H1 (cell line): ENCODE measurements at regions not wholly inside any gene's neighbourhood (a gene's known extent, or its start where the extent isn't known, plus 50 kb on each side); places are given as distances from the start of the nearest gene placed in this dataset.

Experiments used
- CTCF ChIA-PET: fragments of 300-600 bp; sonication (Branson Sonifier 250); formaldehyde crosslinking; loops from one replicate; lab custom pipeline; 2021; ENCODE audit not compliant: partially characterized antibody; lab: Charles Lee
- POLR2A ChIA-PET: fragments of 300-600 bp; sonication (Branson Sonifier 250); formaldehyde crosslinking; loops from one replicate; lab custom pipeline; 2021; ENCODE audit warnings: inconsistent platforms; ENCODE audit not compliant: partially characterized antibody; lab: Charles Lee
- DNase-seq, 2 experiments: peaks; one replicate each; pipeline versions ENCODE4 v3.0.0 to v3.0.0-alpha.2; 2010 to 2022; ENCODE audit warnings: low spot score in 2 of 2, low read depth in 1 of 2, mixed read lengths in 1 of 2
- FAIRE-seq: peaks from 2 replicates; lab custom pipeline; 2011; peaks lifted over from hg19 to GRCh38; lab: Jason Lieb, UNC
- H2AFZ ChIP-seq: 2 replicates; pipeline ENCODE4 v1.8.1; 2012; ENCODE audit warnings: low read length, inconsistent platforms
- H2AK5ac ChIP-seq: 2 replicates; pipeline ENCODE4 v1.6.1; 2013; ENCODE audit warnings: low read depth, low read length
- H2BK120ac ChIP-seq: replicated peaks from 2 replicates; pipeline ENCODE3; 2013; ENCODE audit warnings: low read depth, low read length, inconsistent platforms
- H2BK12ac ChIP-seq: 2 replicates; pipeline ENCODE4 v1.6.1; 2013; ENCODE audit warnings: low read depth, low read length
- H2BK15ac ChIP-seq: 2 replicates; pipeline ENCODE4 v1.6.1; 2013; ENCODE audit warnings: low read length
- H2BK20ac ChIP-seq: 2 replicates; pipeline ENCODE4 v1.6.1; 2013; ENCODE audit warnings: low read length
- H2BK5ac ChIP-seq: 2 replicates; pipeline ENCODE4 v1.6.1; 2013; ENCODE audit warnings: low read depth, low read length
- H3K14ac ChIP-seq: 2 replicates; pipeline ENCODE4 v1.6.1; 2013; ENCODE audit warnings: inconsistent platforms; ENCODE audit not compliant: insufficient read length
- H3K18ac ChIP-seq: 2 replicates; pipeline ENCODE4 v1.6.1; 2013; ENCODE audit warnings: low read length; ENCODE audit errors: extremely low read depth
- H3K23ac ChIP-seq: 2 replicates; pipeline ENCODE4 v1.6.1; 2013; ENCODE audit warnings: inconsistent platforms; ENCODE audit not compliant: insufficient read length
- H3K23me2 ChIP-seq: 2 replicates; pipeline ENCODE4 v1.6.1; 2013; ENCODE audit warnings: low read depth, low read length
- H3K27ac ChIP-seq: 2 replicates; pipeline ENCODE4 v1.6.1; 2011; ENCODE audit warnings: low read depth, low read length, inconsistent platforms
- H3K27me3 ChIP-seq, 4 experiments: replicated peaks in 1 of 4; 1 replicate in 1 of 4; 2 replicates in 3 of 4; pipeline versions ENCODE4 v1.6.1 to v1.8.1; 2011 to 2013; ENCODE audit warnings: low read length in 3 of 4, mild to moderate bottlenecking in 3 of 4, inconsistent platforms in 2 of 4, mixed read lengths in 2 of 4, moderate library complexity in 1 of 4; ENCODE audit not compliant: control insufficient read depth in 3 of 4, insufficient read depth in 3 of 4; ENCODE audit errors: extremely low read depth in 1 of 4
- H3K36me3 ChIP-seq, 4 experiments: 2 replicates each; pipeline versions ENCODE4 v1.6.1 to v1.8.1; 2011 to 2013; ENCODE audit warnings: mild to moderate bottlenecking in 4 of 4, low read length in 3 of 4, moderate library complexity in 2 of 4, control low read depth in 1 of 4, inconsistent platforms in 1 of 4; ENCODE audit not compliant: insufficient read depth in 4 of 4, control insufficient read depth in 2 of 4
- H3K4ac ChIP-seq: replicated peaks from 2 replicates; pipeline ENCODE3; 2013; ENCODE audit warnings: low read length, low read depth, mixed read lengths, inconsistent platforms; ENCODE audit not compliant: insufficient read length
- H3K4me1 ChIP-seq, 4 experiments: replicated peaks in 1 of 4; 1 replicate in 1 of 4; 2 replicates in 3 of 4; pipeline versions ENCODE4 v1.6.1 to v1.8.1; 2011 to 2013; ENCODE audit warnings: low read length in 3 of 4, inconsistent platforms in 2 of 4, mixed read lengths in 1 of 4; ENCODE audit not compliant: insufficient read depth in 4 of 4, control insufficient read depth in 3 of 4
- H3K4me2 ChIP-seq, 2 experiments: 2 replicates each; pipeline versions ENCODE4 v1.6.1 to v1.8.1; 2011 to 2013; ENCODE audit warnings: low read depth in 2 of 2, low read length in 2 of 2, control low read depth in 1 of 2, inconsistent platforms in 1 of 2, mild to moderate bottlenecking in 1 of 2; ENCODE audit not compliant: insufficient read depth in 1 of 2
- H3K4me3 ChIP-seq, 4 experiments: fragments of 200-600, 300-600 bp in 1 of 4; sonication (generic), shearing (Covaris generic), sonication (Bioruptor Twin) in 1 of 4; 2 replicates each; pipeline versions ENCODE4 v1.5.1 to v1.8.1; 2011 to 2016; ENCODE audit warnings: low read length in 4 of 4, low read depth in 3 of 4, control low read depth in 2 of 4, inconsistent platforms in 2 of 4, mild to moderate bottlenecking in 2 of 4, mixed read lengths in 1 of 4, moderate library complexity in 1 of 4; ENCODE audit not compliant: insufficient read depth in 2 of 4; ENCODE audit errors: extremely low read depth in 1 of 4
- H3K56ac ChIP-seq: replicated peaks from 2 replicates; pipeline ENCODE3; 2013; ENCODE audit warnings: low read depth, mild to moderate bottlenecking, mixed read lengths, low read length, inconsistent platforms; ENCODE audit not compliant: insufficient read length
- H3K79me1 ChIP-seq: 2 replicates; pipeline ENCODE4 v1.6.1; 2013; ENCODE audit warnings: low read depth, low read length, control low read depth
- H3K79me2 ChIP-seq, 2 experiments: 2 replicates each; pipeline versions ENCODE4 v1.6.1 to v1.8.1; 2012 to 2013; ENCODE audit warnings: low read length in 2 of 2, mild to moderate bottlenecking in 2 of 2, inconsistent platforms in 1 of 2; ENCODE audit not compliant: insufficient read depth in 2 of 2, control insufficient read depth in 1 of 2
- H3K9ac ChIP-seq, 4 experiments: replicated peaks in 1 of 4; 1 replicate in 1 of 4; 2 replicates in 3 of 4; pipeline versions ENCODE4 v1.6.1 to v1.8.1; 2011 to 2013; ENCODE audit warnings: low read depth in 3 of 4, low read length in 3 of 4, control low read depth in 2 of 4, mild to moderate bottlenecking in 2 of 4, moderate library complexity in 2 of 4, inconsistent platforms in 1 of 4; ENCODE audit errors: extremely low read depth in 1 of 4
- H3K9me3 ChIP-seq, 2 experiments: 2 replicates each; pipeline versions ENCODE4 v1.6.1 to v1.8.1; 2012 to 2013; ENCODE audit warnings: mild to moderate bottlenecking in 2 of 2, moderate library complexity in 2 of 2, control low read depth in 1 of 2, inconsistent platforms in 1 of 2, low read depth in 1 of 2, low read length in 1 of 2, mixed read lengths in 1 of 2; ENCODE audit not compliant: insufficient read depth in 2 of 2
- H4K20me1 ChIP-seq, 2 experiments: replicated peaks in 1 of 2; 2 replicates each; pipeline versions ENCODE3 to v1.8.1; 2011 to 2013; ENCODE audit warnings: inconsistent platforms in 2 of 2, low read length in 2 of 2, mild to moderate bottlenecking in 1 of 2; ENCODE audit not compliant: insufficient read depth in 2 of 2, control insufficient read depth in 1 of 2
- H4K5ac ChIP-seq: 2 replicates; pipeline ENCODE4 v1.6.1; 2013; ENCODE audit warnings: low read length, low read depth, mixed read lengths, inconsistent platforms; ENCODE audit not compliant: insufficient read length
- H4K8ac ChIP-seq: 2 replicates; pipeline ENCODE4 v1.8.0; 2013; ENCODE audit warnings: mild to moderate bottlenecking, moderate library complexity, low read length, inconsistent platforms; ENCODE audit not compliant: insufficient read depth; ENCODE audit errors: extremely low read depth
- H4K91ac ChIP-seq: replicated peaks from 2 replicates; pipeline ENCODE3; 2013; ENCODE audit warnings: low read length, mixed read lengths, inconsistent platforms; ENCODE audit not compliant: insufficient read length
- CTBP2 ChIP-seq: IDR thresholded peaks from 2 replicates; pipeline ENCODE4 v1.7.0; 2011; ENCODE audit warnings: borderline replicate concordance, mild to moderate bottlenecking, moderate library complexity, mixed read lengths, low read length; ENCODE audit not compliant: insufficient read depth, insufficient read length
- EP300 ChIP-seq, 2 experiments: IDR thresholded peaks; 1 replicate in 1 of 2; 2 replicates in 1 of 2; pipeline ENCODE4 v1.6.1; 2011 to 2012; ENCODE audit warnings: low read depth in 2 of 2, low read length in 2 of 2, mild to moderate bottlenecking in 2 of 2, borderline replicate concordance in 1 of 2, inconsistent platforms in 1 of 2, moderate library complexity in 1 of 2
- POLR2A ChIP-seq, 2 experiments: IDR thresholded peaks; 1 replicate in 1 of 2; 2 replicates in 1 of 2; pipeline ENCODE4 v1.6.1; 2011; ENCODE audit warnings: low read depth in 2 of 2, low read length in 2 of 2, mild to moderate bottlenecking in 2 of 2; ENCODE audit errors: control extremely low read depth in 1 of 2
- WGBS, 2 experiments: shearing (Covaris generic) in 1 of 2; methylation state at CpG; one replicate each; pipeline versions ENCODE4 v1.1.6 to v1.1.7; 2013 to 2015; ENCODE audit warnings: low lambda C conversion rate in 2 of 2, mixed read lengths in 2 of 2, inconsistent platforms in 1 of 2, low coverage in 1 of 2, missing lambda C conversion rate in 1 of 2; ENCODE audit not compliant: insufficient replicate concordance in 2 of 2, insufficient coverage in 1 of 2, insufficient read length in 1 of 2; ENCODE audit errors: extremely low coverage in 1 of 2, missing lambda C conversion rate in 1 of 2; 5-methylcytosine and 5-hydroxymethylcytosine counted together

DNA sequence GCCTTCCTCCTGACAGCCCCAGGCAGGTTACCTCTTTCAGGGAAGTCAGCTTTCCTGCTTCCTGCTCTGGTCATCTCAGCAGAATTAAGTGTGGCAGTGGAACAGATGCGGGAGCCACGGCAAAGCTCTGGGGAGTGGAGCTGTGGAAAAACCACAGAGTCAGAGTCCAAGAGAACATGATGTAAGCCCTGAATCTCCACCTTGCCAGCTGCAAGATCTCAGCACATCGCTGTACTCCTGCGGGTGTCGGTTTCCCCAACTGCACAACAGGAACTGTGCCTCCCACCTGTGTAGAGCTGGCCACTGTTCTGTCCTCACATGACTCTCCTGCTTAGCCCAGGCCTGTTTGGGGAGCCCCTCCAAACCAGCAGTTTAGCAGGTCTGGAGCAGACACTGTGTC is 123.7 kb downstream of the MATN1 start:
- no peak overlapping the region for H3K14ac ChIP-seq
- no peak overlapping the region for H2BK12ac ChIP-seq
- no peak overlapping the region for H3K4me2 ChIP-seq
- H2BK120ac ChIP-seq = no peak overlapping the region
- H2AFZ ChIP-seq = no peak overlapping the region
- H2BK5ac ChIP-seq = no peak overlapping the region
- WGBS, 2 experiments = 88% methylated on average over 5 of the region's 5 CpGs; no CpG with 5 or more reads in 1 of the 2 experiments
- peak overlapping the region; percentile 29; the same call in 1 of the 2 replicates for H2BK15ac ChIP-seq
- H3K23ac ChIP-seq = no peak overlapping the region
- TF ChIP-seq CTBP2 = no peak
- no peak for TF ChIP-seq EP300 (IDR thresholded peaks at IDR 0.05; ENCODE audit: borderline replicate concordance in 1 of 2, low read depth in 2 of 2, low read length in 2 of 2)
- no peak for TF ChIP-seq POLR2A (IDR thresholded peaks at IDR 0.05; ENCODE audit: control extremely low read depth in 1 of 2, low read depth in 2 of 2, low read length in 2 of 2)
- H3K18ac ChIP-seq = no peak overlapping the region
- DNase-seq = peak in 1 of 2 experiments; percentile 23
- no peaks in the 10 kb centered on the region for H3K79me1 ChIP-seq
- H3K79me2 ChIP-seq = no peaks in the 10 kb centered on the region
- H4K20me1 ChIP-seq = no peaks in the 10 kb centered on the region
- no peak overlapping the region for H3K4ac ChIP-seq
- H4K8ac ChIP-seq = no peak overlapping the region
- H3K23me2 ChIP-seq = no peaks in the 10 kb centered on the region
- no peaks in the 10 kb centered on the region for H3K9me3 ChIP-seq
- H2BK20ac ChIP-seq = no peak overlapping the region
- no peaks in the 10 kb centered on the region for H3K36me3 ChIP-seq
- no peak overlapping the region for H3K56ac ChIP-seq
- no peak overlapping the region for H2AK5ac ChIP-seq
- no peak overlapping the region for H4K5ac ChIP-seq
- no peaks in the 10 kb centered on the region; a peak in 1 of 7 replicates for H3K4me1 ChIP-seq
- no peak overlapping the region for H4K91ac ChIP-seq
- ChIA-PET POLR2A (no interaction called here), CTCF (no interaction called here)
- no peak overlapping the region for H3K4me3 ChIP-seq
- FAIRE-seq = no peak
- no peak overlapping the region for H3K27ac ChIP-seq
- H3K9ac ChIP-seq = no peak overlapping the region
- H3K27me3 ChIP-seq = no peaks in the 10 kb centered on the region
